ENCODE measurements at regions not wholly inside any gene's neighbourhood (a gene's known extent, or its start where the extent isn't known, plus 50 kb on each side); places are given as distances from the start of the nearest gene placed in this dataset.

DNA sequence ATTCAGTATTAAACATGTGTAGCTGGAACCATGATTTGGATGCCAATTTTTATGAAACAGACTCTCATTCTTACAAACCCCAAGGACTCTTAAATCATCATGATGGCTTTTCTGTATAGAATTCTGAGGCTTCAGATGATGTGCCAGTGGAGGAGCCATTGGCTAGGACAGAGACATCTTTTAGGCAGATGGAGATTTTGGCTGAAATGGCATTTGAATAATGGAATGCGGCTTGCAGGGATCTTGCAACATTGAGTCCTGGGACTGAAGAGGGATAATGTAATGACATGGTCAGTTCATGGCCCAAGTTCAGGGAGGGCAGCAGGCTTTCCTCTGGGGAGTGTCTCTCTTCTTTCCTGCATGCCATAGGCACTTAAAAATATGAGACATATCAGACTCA is 172.4 kb downstream of the ABCA8 start:
- Histone ChIP-seq H3K27ac (no peak overlapping the region), H3K4me1 (replicated peaks) (no peaks in the 10 kb centered on the region), H3K27me3 (replicated peaks; ENCODE audit: insufficient read depth) (no peaks in the 10 kb centered on the region), H3K4me3 (no peak overlapping the region), H3K36me3 (no peaks in the 10 kb centered on the region), H3K9me3 (no peaks in the 10 kb centered on the region)
- DNase-seq (ENCODE audit: low spot score) = no peak
- TF ChIP-seq POLR2A (IDR thresholded peaks at IDR 0.05) (no peak), POLR2AphosphoS5 (IDR thresholded peaks at IDR 0.05) (no peak)
- TF ChIP-seq, protein P1, sequence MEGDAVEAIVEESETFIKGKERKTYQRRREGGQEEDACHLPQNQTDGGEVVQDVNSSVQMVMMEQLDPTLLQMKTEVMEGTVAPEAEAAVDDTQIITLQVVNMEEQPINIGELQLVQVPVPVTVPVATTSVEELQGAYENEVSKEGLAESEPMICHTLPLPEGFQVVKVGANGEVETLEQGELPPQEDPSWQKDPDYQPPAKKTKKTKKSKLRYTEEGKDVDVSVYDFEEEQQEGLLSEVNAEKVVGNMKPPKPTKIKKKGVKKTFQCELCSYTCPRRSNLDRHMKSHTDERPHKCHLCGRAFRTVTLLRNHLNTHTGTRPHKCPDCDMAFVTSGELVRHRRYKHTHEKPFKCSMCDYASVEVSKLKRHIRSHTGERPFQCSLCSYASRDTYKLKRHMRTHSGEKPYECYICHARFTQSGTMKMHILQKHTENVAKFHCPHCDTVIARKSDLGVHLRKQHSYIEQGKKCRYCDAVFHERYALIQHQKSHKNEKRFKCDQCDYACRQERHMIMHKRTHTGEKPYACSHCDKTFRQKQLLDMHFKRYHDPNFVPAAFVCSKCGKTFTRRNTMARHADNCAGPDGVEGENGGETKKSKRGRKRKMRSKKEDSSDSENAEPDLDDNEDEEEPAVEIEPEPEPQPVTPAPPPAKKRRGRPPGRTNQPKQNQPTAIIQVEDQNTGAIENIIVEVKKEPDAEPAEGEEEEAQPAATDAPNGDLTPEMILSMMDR (IDR thresholded peaks at IDR 0.05) = no peak
- intact Hi-C loops (cut with DNase I) = no loop called here
- 93% methylated on average over 1 of the region's 1 CpG for WGBS

DNA sequence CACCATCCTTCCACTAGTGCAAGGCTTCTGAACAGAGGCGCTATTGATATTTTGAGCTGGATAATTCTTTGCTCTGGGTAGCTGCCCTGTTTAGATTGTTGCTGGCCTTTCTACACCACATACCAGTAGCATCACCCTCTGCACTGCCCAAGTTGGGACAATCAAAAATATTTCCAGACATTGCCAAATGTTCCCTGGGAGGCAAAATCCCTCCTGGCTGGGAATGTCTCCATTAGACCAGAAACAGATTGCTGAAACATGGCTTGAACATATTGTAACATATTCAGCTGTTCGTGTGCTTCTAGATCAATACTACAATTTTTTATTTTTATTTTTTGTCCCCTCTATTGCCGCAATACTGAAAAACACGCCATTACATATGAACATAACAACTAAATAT is 174.6 kb downstream of the ABCA8 start:
- DNase-seq (ENCODE audit: low spot score) = no peak
- Histone ChIP-seq H3K4me1 (replicated peaks) (no peaks in the 10 kb centered on the region), H3K27ac (no peak overlapping the region), H3K36me3 (no peaks in the 10 kb centered on the region), H3K27me3 (replicated peaks; ENCODE audit: insufficient read depth) (no peaks in the 10 kb centered on the region), H3K4me3 (no peak overlapping the region), H3K9me3 (no peaks in the 10 kb centered on the region)
- no peak for TF ChIP-seq POLR2AphosphoS5 (IDR thresholded peaks at IDR 0.05)
- TF ChIP-seq, protein P1 (IDR thresholded peaks at IDR 0.05) = no peak
- no peak for TF ChIP-seq POLR2A (IDR thresholded peaks at IDR 0.05)
- WGBS = 93% methylated on average over 4 of the region's 4 CpGs
- intact Hi-C loops (cut with DNase I) = no loop called here

DNA sequence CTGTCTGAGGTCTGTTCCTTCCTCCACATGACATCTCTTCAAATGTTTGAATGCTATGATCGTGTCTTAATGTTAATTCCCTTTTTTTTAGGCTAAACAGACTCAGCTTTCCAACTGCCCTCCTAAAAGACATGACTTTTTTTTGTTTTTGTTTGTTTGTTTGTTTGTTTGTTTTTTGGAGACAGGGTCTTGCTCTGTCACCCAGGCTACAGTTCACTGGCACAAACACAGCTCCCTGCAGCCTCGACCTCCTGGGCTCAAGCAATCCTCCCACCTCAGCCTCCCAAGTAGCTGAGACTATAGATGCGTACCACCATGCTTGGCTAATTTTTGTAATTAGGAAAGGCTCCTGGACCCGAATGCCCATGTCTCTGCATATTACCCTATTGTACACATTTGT is 176.5 kb downstream of the ABCA8 start:
- Histone ChIP-seq H3K4me1 (replicated peaks) (no peaks in the 10 kb centered on the region), H3K27ac (no peak overlapping the region), H3K9me3 (no peaks in the 10 kb centered on the region), H3K4me3 (no peak overlapping the region), H3K36me3 (no peaks in the 10 kb centered on the region), H3K27me3 (replicated peaks; ENCODE audit: insufficient read depth) (no peaks in the 10 kb centered on the region)
- no peak for DNase-seq (ENCODE audit: low spot score)
- 93% methylated on average over 4 of the region's 4 CpGs for WGBS
- TF ChIP-seq POLR2A (IDR thresholded peaks at IDR 0.05) (no peak), POLR2AphosphoS5 (IDR thresholded peaks at IDR 0.05) (no peak)
- TF ChIP-seq, protein P1 (IDR thresholded peaks at IDR 0.05) = no peak
- intact Hi-C loops (cut with DNase I) = loop anchor here (5.0 kb wide), 2 partner anchors 194 to 459 kb away; no protein-coding TSS in a partner anchor

DNA sequence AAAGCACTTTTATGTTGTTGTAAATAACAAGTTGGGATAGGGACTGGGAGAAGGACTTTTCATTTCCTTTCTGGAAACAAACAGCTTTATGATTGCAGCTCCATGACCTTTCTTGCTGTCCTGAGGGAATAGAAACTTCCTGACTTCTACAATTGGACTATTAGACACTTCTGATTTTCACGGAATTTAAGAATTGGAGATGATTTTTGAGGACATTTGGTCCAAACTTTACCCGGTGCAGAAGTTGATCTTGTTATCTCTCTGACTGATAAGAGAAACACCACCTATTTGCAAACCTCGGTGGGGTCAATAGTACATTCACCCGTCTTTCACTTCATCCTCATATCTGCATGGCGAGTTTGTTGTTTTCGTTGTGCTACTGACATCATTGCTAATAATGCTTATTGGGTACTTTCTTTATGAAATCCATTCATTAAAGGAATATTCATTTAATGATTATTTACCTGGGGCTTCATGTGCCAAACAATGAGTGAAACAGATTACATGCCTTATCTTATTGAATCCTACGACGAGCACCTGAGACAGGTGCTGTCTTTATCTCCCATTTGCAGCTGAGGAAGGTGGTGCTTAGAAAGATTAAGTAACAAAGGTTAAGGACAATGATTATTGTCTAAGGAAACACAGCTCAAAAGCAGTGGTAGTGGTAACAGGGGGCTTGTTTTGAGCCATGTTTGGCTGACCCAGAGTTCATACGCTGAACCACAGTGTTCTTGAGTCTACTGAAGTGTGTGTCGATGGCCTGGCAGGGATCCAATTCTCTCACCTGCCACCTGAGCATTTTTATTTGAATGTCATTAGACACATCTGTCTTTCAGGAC is 176.9 kb upstream of the FAM20A start:
- TF ChIP-seq POLR2AphosphoS5 (IDR thresholded peaks at IDR 0.05) (no peak), POLR2A (IDR thresholded peaks at IDR 0.05) (no peak)
- TF ChIP-seq, protein P1 (IDR thresholded peaks at IDR 0.05) = no peak
- Histone ChIP-seq H3K4me3 (no peak overlapping the region), H3K9me3 (no peaks in the 10 kb centered on the region), H3K27ac (no peak overlapping the region), H3K27me3 (replicated peaks; ENCODE audit: insufficient read depth) (no peaks in the 10 kb centered on the region), H3K4me1 (replicated peaks) (no peaks in the 10 kb centered on the region), H3K36me3 (no peaks in the 10 kb centered on the region)
- DNase-seq (ENCODE audit: low spot score) = no peak
- 65% methylated on average over 10 of the region's 10 CpGs for WGBS
- intact Hi-C loops (cut with DNase I) = loop anchor here (5.0 kb wide), 2 partner anchors 194 to 459 kb away; no protein-coding TSS in a partner anchor
